Effector memory CD4-positive, alpha-beta T cell (primary cell): ENCODE measurements at regions not wholly inside any gene's neighbourhood (a gene's known extent, or its start where the extent isn't known, plus 50 kb on each side); places are given as distances from the start of the nearest gene placed in this dataset.

Source experiments
- DNase-seq, 3 donors: peaks; one replicate each; pipeline ENCODE4 v3.0.0-alpha.2; 2020
- H3K27ac ChIP-seq: 2 replicates; pipeline ENCODE4 v1.7.0; 2013; ENCODE audit warnings: mild to moderate bottlenecking, low read length, moderate library complexity; ENCODE audit not compliant: insufficient read depth, poor library complexity, severe bottlenecking
- H3K27me3 ChIP-seq: replicated peaks from 2 replicates; pipeline ENCODE4 v1.7.0; 2013; ENCODE audit warnings: mild to moderate bottlenecking, low read length; ENCODE audit not compliant: insufficient read depth, control insufficient read depth, poor library complexity, severe bottlenecking
- H3K36me3 ChIP-seq: 2 replicates; pipeline ENCODE4 v1.7.0; 2013; ENCODE audit warnings: mild to moderate bottlenecking, low read length, moderate library complexity; ENCODE audit not compliant: control insufficient read depth, insufficient read depth
- H3K4me1 ChIP-seq: 2 replicates; pipeline ENCODE4 v1.7.0; 2013; ENCODE audit warnings: low read length, mild to moderate bottlenecking; ENCODE audit not compliant: control insufficient read depth, insufficient read depth, poor library complexity, severe bottlenecking
- H3K4me3 ChIP-seq: 2 replicates; pipeline ENCODE4 v1.7.0; 2013; ENCODE audit warnings: low read length, low read depth, mild to moderate bottlenecking; ENCODE audit not compliant: insufficient read depth, poor library complexity, severe bottlenecking
- H3K9me3 ChIP-seq: 2 replicates; pipeline ENCODE4 v1.7.0; 2013; ENCODE audit warnings: mild to moderate bottlenecking, low read length, moderate library complexity; ENCODE audit not compliant: control insufficient read depth

- Histone ChIP-seq H3K9me3 (no peaks in the 10 kb centered on the region), H3K27me3 (no peaks in the 10 kb centered on the region), H3K4me1 (no peaks in the 10 kb centered on the region), H3K27ac (no peak overlapping the region), H3K36me3 (no peaks in the 10 kb centered on the region), H3K4me3 (no peak overlapping the region)
- DNase-seq: no peak
These were observed 102.2 kb upstream of the ARRDC4 start for GRCh38 chr15:97858296-97858695.

- H3K27me3 ChIP-seq: no peaks in the 10 kb centered on the region
These were observed 98.8 kb upstream of the ARRDC4 start for GRCh38 chr15:97861529-97862260.

GRCh38 chr15:97866959-97867358 lies 93.5 kb upstream of the ARRDC4 start:
- Histone ChIP-seq H3K4me1 (no peaks in the 10 kb centered on the region), H3K9me3 (no peaks in the 10 kb centered on the region), H3K36me3 (no peaks in the 10 kb centered on the region), H3K4me3 (no peak overlapping the region), H3K27me3 (no peaks in the 10 kb centered on the region), H3K27ac (no peak overlapping the region)
- no peak for DNase-seq

More at GRCh38 chr15:97861529-97862260, 98.8 kb upstream of the ARRDC4 start:
- H3K4me1 ChIP-seq: no peaks in the 10 kb centered on the region
- no peak overlapping the region for H3K4me3 ChIP-seq
- H3K9me3 ChIP-seq: no peaks in the 10 kb centered on the region
- DNase-seq: no peak
- H3K27ac ChIP-seq: no peak overlapping the region
- H3K36me3 ChIP-seq: no peaks in the 10 kb centered on the region

- no peak overlapping the region for H3K4me3 ChIP-seq
- no peak overlapping the region for H3K27ac ChIP-seq
- H3K36me3 ChIP-seq: no peaks in the 10 kb centered on the region
- H3K9me3 ChIP-seq: no peaks in the 10 kb centered on the region
- no peaks in the 10 kb centered on the region for H3K4me1 ChIP-seq
- no peak for DNase-seq
- H3K27me3 ChIP-seq: no peaks in the 10 kb centered on the region
These were observed 92.6 kb upstream of the ARRDC4 start for GRCh38 chr15:97867870-97868269.

- Histone ChIP-seq H3K9me3 (no peaks in the 10 kb centered on the region), H3K36me3 (no peaks in the 10 kb centered on the region), H3K4me1 (no peaks in the 10 kb centered on the region), H3K27ac (no peak overlapping the region), H3K27me3 (no peaks in the 10 kb centered on the region), H3K4me3 (no peak overlapping the region)
- no peak for DNase-seq
These were observed 91.5 kb upstream of the ARRDC4 start for GRCh38 chr15:97868981-97869380.

GRCh38 chr15:97870771-97871170 lies 89.7 kb upstream of the ARRDC4 start:
- Histone ChIP-seq H3K27me3 (no peaks in the 10 kb centered on the region), H3K36me3 (no peaks in the 10 kb centered on the region), H3K9me3 (no peaks in the 10 kb centered on the region), H3K27ac (no peak overlapping the region), H3K4me1 (no peaks in the 10 kb centered on the region), H3K4me3 (no peak overlapping the region)
- DNase-seq: no peak

GRCh38 chr15:97874139-97874538 lies 86.4 kb upstream of the ARRDC4 start:
- DNase-seq: no peak
- Histone ChIP-seq H3K9me3 (no peaks in the 10 kb centered on the region), H3K27me3 (no peaks in the 10 kb centered on the region), H3K27ac (no peak overlapping the region), H3K4me3 (no peak overlapping the region), H3K4me1 (no peaks in the 10 kb centered on the region), H3K36me3 (no peaks in the 10 kb centered on the region)

GRCh38 chr15:97875025-97875512 lies 85.4 kb upstream of the ARRDC4 start:
- Histone ChIP-seq H3K27ac (no peak overlapping the region), H3K4me1 (no peaks in the 10 kb centered on the region), H3K9me3 (no peaks in the 10 kb centered on the region), H3K4me3 (no peak overlapping the region), H3K36me3 (no peaks in the 10 kb centered on the region), H3K27me3 (no peaks in the 10 kb centered on the region)
- DNase-seq: no peak

GRCh38 chr15:97875513-97876280 lies 84.8 kb upstream of the ARRDC4 start:
- Histone ChIP-seq H3K27ac (no peak overlapping the region), H3K9me3 (no peaks in the 10 kb centered on the region), H3K36me3 (no peaks in the 10 kb centered on the region), H3K4me3 (no peak overlapping the region), H3K4me1 (no peaks in the 10 kb centered on the region), H3K27me3 (no peaks in the 10 kb centered on the region)
- DNase-seq: no peak

- Histone ChIP-seq H3K4me1 (no peaks in the 10 kb centered on the region), H3K27ac (no peak overlapping the region), H3K36me3 (no peaks in the 10 kb centered on the region), H3K9me3 (no peaks in the 10 kb centered on the region), H3K4me3 (no peak overlapping the region), H3K27me3 (no peaks in the 10 kb centered on the region)
- DNase-seq: no peak
These were observed 84.2 kb upstream of the ARRDC4 start for GRCh38 chr15:97876281-97876675.
